Lung (tissue), 11 donors: ENCODE measurements at regions not wholly inside any gene's neighbourhood (a gene's known extent, or its start where the extent isn't known, plus 50 kb on each side); places are given as distances from the start of the nearest gene placed in this dataset.
"Not testable (repeated sequence)": the region's sequence is repeated elsewhere in the genome, so short reads cannot be mapped to it uniquely, and the experiment has no call there.

Source experiments
- ATAC-seq: fragments of 200-7000 bp; cut with Tn5 transposase; one replicate; pipeline ENCODE4 v1.9.1; 2020; ENCODE audit warnings: moderate number of reproducible peaks; ENCODE audit not compliant: insufficient read depth, low FRiP score
- DNase-seq, 3 donors: peaks; one replicate each; pipeline ENCODE4 v3.0.0-alpha.2; 2013 to 2017
- H3K27ac ChIP-seq, 2 donors: one replicate each; pipeline ENCODE4 v1.5.1; 2013; ENCODE audit warnings: mild to moderate bottlenecking in 2 of 2, moderate library complexity in 2 of 2, control low read depth in 1 of 2, inconsistent platforms in 1 of 2, low read depth in 1 of 2, low read length in 1 of 2
- H3K27me3 ChIP-seq, 3 donors: one replicate each; pipeline ENCODE4 v1.5.1; 2013; ENCODE audit warnings: low read length in 2 of 3; ENCODE audit not compliant: control insufficient read depth in 3 of 3, insufficient read depth in 3 of 3
- H3K36me3 ChIP-seq, 4 donors: one replicate each; pipeline ENCODE4 v1.5.1; 2013; ENCODE audit warnings: low read length in 4 of 4, mild to moderate bottlenecking in 1 of 4, moderate library complexity in 1 of 4; ENCODE audit not compliant: control insufficient read depth in 4 of 4, insufficient read depth in 4 of 4
- H3K4me1 ChIP-seq, 5 donors: one replicate each; pipeline ENCODE4 v1.5.1; 2013; ENCODE audit warnings: low read length in 5 of 5, mild to moderate bottlenecking in 2 of 5, moderate library complexity in 1 of 5; ENCODE audit not compliant: control insufficient read depth in 5 of 5, insufficient read depth in 5 of 5
- H3K4me3 ChIP-seq: one replicate; pipeline ENCODE4 v1.5.1; 2013; ENCODE audit warnings: mild to moderate bottlenecking, control low read depth, moderate library complexity
- H3K9ac ChIP-seq, 2 donors: one replicate each; pipeline ENCODE4 v1.5.1; 2013; ENCODE audit warnings: low read length in 2 of 2, control low read depth in 1 of 2; ENCODE audit not compliant: insufficient read depth in 1 of 2
- H3K9me3 ChIP-seq, 4 donors: one replicate each; pipeline ENCODE4 v1.5.1; 2013; ENCODE audit warnings: low read length in 3 of 4, mild to moderate bottlenecking in 1 of 4, moderate library complexity in 1 of 4; ENCODE audit not compliant: control insufficient read depth in 4 of 4, insufficient read depth in 3 of 4
- WGBS, 2 donors: extraction: QIAGEN DNeasy Blood & Tissue Kit; methylation state at CpG; one replicate each; pipeline ENCODE4 v1.1.7; 2013; 5-methylcytosine and 5-hydroxymethylcytosine counted together
- TF ChIP-seq, protein P1 (sequence below): IDR thresholded peaks from 2 replicates; pipeline ENCODE4 v1.5.1; 2012; ENCODE audit warnings: mild to moderate bottlenecking; ENCODE audit errors: control extremely low read depth, extremely low read depth
- donor health status: control.
- donor health status: control.
- donor health status: Bipolar disorder and iron deficiency.
- donor health status: healthy.
- donor health status: DM: yes; HTN: yes; CAD: no.

- no peak for ATAC-seq
- TF ChIP-seq, protein P1, sequence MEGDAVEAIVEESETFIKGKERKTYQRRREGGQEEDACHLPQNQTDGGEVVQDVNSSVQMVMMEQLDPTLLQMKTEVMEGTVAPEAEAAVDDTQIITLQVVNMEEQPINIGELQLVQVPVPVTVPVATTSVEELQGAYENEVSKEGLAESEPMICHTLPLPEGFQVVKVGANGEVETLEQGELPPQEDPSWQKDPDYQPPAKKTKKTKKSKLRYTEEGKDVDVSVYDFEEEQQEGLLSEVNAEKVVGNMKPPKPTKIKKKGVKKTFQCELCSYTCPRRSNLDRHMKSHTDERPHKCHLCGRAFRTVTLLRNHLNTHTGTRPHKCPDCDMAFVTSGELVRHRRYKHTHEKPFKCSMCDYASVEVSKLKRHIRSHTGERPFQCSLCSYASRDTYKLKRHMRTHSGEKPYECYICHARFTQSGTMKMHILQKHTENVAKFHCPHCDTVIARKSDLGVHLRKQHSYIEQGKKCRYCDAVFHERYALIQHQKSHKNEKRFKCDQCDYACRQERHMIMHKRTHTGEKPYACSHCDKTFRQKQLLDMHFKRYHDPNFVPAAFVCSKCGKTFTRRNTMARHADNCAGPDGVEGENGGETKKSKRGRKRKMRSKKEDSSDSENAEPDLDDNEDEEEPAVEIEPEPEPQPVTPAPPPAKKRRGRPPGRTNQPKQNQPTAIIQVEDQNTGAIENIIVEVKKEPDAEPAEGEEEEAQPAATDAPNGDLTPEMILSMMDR, result no peak
- H3K4me3 ChIP-seq, result no peak overlapping the region
- H3K36me3 ChIP-seq, result no peaks in the 10 kb centered on the region
- DNase-seq, result no peak
- H3K9me3 ChIP-seq, result peaks cover 0 to 2% (median 0%) of the 10 kb centered on the region in 4 donors
- no peak overlapping the region for H3K9ac ChIP-seq
- H3K27ac ChIP-seq, result no peak overlapping the region
- H3K27me3 ChIP-seq, result no peaks in the 10 kb centered on the region
- H3K4me1 ChIP-seq, result peaks cover 0 to 6% (median 0%) of the 10 kb centered on the region in 5 donors
- 72 to 78% methylated on average over 2 of the region's 2 CpGs for WGBS, 2 donors
Observed at GRCh38 chr1:218931324-218931723, 242.4 kb upstream of the LYPLAL1 start.

- Histone ChIP-seq H3K9ac (no peak overlapping the region), H3K4me1 (peaks cover 0 to 6% (median 0%) of the 10 kb centered on the region in 5 donors), H3K27me3 (no peaks in the 10 kb centered on the region), H3K27ac (no peak overlapping the region), H3K4me3 (no peak overlapping the region), H3K9me3 (peaks cover 0 to 3% (median 1%) of the 10 kb centered on the region in 4 donors), H3K36me3 (no peaks in the 10 kb centered on the region)
- TF ChIP-seq, protein P1, result no peak
- 51 to 62% methylated on average over 1 of the region's 1 CpG for WGBS, 2 donors
- no peak for ATAC-seq
- DNase-seq, result no peak
Observed at GRCh38 chr1:218933513-218933912, 240.2 kb upstream of the LYPLAL1 start.

DNA sequence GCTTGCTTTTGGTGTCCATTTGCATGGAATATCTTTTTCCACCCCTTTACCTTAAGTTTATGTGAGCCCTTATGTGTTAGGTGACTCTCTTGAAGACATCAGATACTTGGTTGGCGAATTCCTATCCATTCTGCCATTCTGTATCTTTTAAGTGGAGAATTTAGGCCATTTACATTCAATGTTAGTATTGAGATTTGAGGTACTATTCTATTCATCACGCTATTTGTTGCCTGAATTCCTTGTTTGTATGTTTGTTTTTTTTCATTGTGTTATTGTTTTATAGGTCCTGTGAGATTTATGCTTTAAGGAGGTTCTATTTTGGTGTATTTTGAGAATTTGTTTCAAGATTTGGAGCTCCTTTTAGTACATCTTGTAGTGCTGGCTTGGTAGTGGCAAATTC, 238.3 kb upstream of the LYPLAL1 start:
- H3K36me3 ChIP-seq, DNase-seq, H3K9ac ChIP-seq, H3K4me1 ChIP-seq, H3K9me3 ChIP-seq, H3K27me3 ChIP-seq, ATAC-seq, H3K4me3 ChIP-seq, H3K27ac ChIP-seq: not testable (repeated sequence)
- WGBS, 2 donors, result 87 to 91% methylated on average over 2 of the region's 2 CpGs

DNA sequence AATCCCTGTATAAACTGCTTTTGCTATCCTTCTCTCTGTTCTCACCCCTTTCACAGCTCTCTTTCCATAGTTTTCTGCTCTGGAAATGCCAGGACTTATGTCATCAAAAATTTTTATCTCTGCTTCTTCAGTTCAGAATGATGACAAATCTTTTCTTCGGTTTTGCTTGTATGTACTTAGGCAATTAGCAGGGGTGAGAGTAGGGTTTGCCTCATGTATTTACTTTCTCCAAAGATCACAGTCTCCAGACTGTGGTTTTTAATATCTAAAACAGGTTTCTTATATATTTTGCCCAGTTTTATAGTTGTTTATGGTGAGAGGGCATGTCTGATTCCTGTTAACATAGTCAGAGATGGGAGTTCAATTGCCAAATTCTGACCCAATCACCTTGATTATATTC, 235.4 kb upstream of the LYPLAL1 start:
- no peaks in the 10 kb centered on the region for H3K27me3 ChIP-seq
- peaks cover 0 to 8% (median 4%) of the 10 kb centered on the region in 4 donors for H3K9me3 ChIP-seq
- no peak overlapping the region for H3K4me3 ChIP-seq
- TF ChIP-seq, protein P1, result no peak
- H3K4me1 ChIP-seq, result peaks cover 0 to 6% (median 0%) of the 10 kb centered on the region in 5 donors
- H3K36me3 ChIP-seq, result no peaks in the 10 kb centered on the region
- DNase-seq (no peak), ATAC-seq (no peak)
- WGBS, 2 donors, result 0 to 62% methylated on average over 1 of the region's 1 CpG
- H3K27ac ChIP-seq, result no peak overlapping the region
- H3K9ac ChIP-seq, result no peak overlapping the region
